Gastroesophageal sphincter (tissue), 3 donors: ENCODE measurements at regions not wholly inside any gene's neighbourhood (a gene's known extent, or its start where the extent isn't known, plus 50 kb on each side); places are given as distances from the start of the nearest gene placed in this dataset.

Experiments
- POLR2A ChIP-seq, 2 donors: fragments of 450-650 bp; IDR thresholded peaks; one replicate each; pipeline ENCODE4 v1.6.1; 2017; ENCODE audit warnings: antibody characterized with exemption in 2 of 2, mild to moderate bottlenecking in 2 of 2, moderate library complexity in 1 of 2
- POLR2AphosphoS5 ChIP-seq: sonication (generic); formaldehyde crosslinking; IDR thresholded peaks from one replicate; pipeline ENCODE4 v1.6.1; 2017; ENCODE audit warnings: antibody characterized with exemption
- TF ChIP-seq, protein P1 (sequence below), 4 experiments: fragments of 200-600 bp in 2 of 4; fragments of 450-650 bp in 2 of 4; sonication (generic) in 1 of 4; IDR thresholded peaks; one replicate each; pipeline ENCODE4 v1.5.1; 2017 to 2019; ENCODE audit warnings: antibody characterized with exemption in 4 of 4, mild to moderate bottlenecking in 2 of 4, moderate library complexity in 2 of 4

DNA sequence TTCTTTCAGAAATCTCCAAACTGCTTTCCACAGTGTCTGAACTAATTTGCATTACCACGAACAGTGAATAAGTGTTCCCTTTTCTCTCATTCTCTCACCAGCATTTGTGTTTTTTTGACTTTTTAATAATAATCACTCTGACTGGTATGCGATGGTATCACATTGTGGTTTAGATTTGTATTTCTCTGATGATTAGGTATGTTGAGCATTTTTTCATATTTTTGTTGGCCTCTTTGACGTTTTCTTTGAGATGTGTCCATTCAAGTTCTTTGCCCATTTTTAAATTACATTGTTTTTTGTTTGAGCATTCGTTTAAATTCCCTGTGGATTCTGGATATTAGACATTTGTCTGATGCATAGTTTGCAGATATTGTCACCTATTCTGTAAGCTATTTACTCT, 1639.6 kb upstream of the TENM4 start:
- TF ChIP-seq, protein P1, sequence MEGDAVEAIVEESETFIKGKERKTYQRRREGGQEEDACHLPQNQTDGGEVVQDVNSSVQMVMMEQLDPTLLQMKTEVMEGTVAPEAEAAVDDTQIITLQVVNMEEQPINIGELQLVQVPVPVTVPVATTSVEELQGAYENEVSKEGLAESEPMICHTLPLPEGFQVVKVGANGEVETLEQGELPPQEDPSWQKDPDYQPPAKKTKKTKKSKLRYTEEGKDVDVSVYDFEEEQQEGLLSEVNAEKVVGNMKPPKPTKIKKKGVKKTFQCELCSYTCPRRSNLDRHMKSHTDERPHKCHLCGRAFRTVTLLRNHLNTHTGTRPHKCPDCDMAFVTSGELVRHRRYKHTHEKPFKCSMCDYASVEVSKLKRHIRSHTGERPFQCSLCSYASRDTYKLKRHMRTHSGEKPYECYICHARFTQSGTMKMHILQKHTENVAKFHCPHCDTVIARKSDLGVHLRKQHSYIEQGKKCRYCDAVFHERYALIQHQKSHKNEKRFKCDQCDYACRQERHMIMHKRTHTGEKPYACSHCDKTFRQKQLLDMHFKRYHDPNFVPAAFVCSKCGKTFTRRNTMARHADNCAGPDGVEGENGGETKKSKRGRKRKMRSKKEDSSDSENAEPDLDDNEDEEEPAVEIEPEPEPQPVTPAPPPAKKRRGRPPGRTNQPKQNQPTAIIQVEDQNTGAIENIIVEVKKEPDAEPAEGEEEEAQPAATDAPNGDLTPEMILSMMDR (IDR thresholded peaks at IDR 0.05): no peak
- TF ChIP-seq POLR2A (IDR thresholded peaks at IDR 0.05) (no peak), POLR2AphosphoS5 (no peak)
